ENCODE measurements at regions not wholly inside any gene's neighbourhood (a gene's known extent, or its start where the extent isn't known, plus 50 kb on each side); places are given as distances from the start of the nearest gene placed in this dataset.

DNA sequence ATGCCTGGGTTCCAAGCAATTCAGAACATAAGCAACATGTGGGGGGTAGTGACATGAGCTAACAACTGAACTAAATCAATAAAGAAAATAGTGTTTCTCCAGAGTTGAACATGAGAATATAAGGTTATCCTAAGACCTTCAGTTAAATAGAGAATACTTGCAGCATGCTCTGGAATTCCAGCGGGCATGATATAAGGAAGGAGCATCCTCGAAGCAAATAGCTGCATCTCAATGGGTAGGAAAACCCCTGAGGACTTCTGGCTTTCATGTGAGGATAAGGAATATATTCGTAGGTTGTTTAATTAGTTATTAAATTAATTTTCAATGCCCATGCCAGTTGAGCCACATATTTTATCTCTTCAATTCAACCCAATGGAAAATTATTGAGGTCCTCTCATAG lies 631.2 kb upstream of the EPHA7 start:
- TF ChIP-seq, protein P1, sequence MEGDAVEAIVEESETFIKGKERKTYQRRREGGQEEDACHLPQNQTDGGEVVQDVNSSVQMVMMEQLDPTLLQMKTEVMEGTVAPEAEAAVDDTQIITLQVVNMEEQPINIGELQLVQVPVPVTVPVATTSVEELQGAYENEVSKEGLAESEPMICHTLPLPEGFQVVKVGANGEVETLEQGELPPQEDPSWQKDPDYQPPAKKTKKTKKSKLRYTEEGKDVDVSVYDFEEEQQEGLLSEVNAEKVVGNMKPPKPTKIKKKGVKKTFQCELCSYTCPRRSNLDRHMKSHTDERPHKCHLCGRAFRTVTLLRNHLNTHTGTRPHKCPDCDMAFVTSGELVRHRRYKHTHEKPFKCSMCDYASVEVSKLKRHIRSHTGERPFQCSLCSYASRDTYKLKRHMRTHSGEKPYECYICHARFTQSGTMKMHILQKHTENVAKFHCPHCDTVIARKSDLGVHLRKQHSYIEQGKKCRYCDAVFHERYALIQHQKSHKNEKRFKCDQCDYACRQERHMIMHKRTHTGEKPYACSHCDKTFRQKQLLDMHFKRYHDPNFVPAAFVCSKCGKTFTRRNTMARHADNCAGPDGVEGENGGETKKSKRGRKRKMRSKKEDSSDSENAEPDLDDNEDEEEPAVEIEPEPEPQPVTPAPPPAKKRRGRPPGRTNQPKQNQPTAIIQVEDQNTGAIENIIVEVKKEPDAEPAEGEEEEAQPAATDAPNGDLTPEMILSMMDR (IDR thresholded peaks at IDR 0.05; ENCODE audit: insufficient read depth, low read length, missing control alignments), result no peak
- ChIA-PET CTCF (no interaction called here), POLR2A (no interaction called here)
- DNase-seq (ENCODE audit: low read depth, low spot score), result no peak
- H3K4me3 ChIP-seq (ENCODE audit: low read depth, low read length), result no peak overlapping the region

DNA sequence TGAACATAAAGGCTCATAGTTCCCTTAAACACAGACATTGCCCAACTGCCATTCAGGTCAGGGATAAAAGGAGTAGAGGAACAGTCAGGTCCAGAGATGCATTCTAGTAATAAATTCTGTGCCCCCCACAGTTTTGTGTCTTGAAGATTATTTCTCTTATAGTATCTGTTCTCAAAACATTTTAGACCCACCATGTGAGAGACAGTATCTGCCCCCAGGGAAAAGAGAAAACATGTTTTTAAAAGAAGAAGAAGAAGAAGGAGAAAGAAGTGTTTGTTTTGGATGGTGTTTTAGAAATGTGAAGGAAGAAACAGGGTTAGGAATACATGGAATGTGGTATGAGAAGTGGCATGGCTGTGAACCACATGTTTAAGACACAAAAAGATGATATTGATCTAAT lies 629.6 kb upstream of the EPHA7 start:
- no peak for DNase-seq (ENCODE audit: low read depth, low spot score)
- TF ChIP-seq, protein P1 (IDR thresholded peaks at IDR 0.05; ENCODE audit: insufficient read depth, low read length, missing control alignments), result no peak
- CTCF ChIA-PET, result no interaction called here
- POLR2A ChIA-PET, result no interaction called here
- H3K4me3 ChIP-seq (ENCODE audit: low read depth, low read length), result no peak overlapping the region

DNA sequence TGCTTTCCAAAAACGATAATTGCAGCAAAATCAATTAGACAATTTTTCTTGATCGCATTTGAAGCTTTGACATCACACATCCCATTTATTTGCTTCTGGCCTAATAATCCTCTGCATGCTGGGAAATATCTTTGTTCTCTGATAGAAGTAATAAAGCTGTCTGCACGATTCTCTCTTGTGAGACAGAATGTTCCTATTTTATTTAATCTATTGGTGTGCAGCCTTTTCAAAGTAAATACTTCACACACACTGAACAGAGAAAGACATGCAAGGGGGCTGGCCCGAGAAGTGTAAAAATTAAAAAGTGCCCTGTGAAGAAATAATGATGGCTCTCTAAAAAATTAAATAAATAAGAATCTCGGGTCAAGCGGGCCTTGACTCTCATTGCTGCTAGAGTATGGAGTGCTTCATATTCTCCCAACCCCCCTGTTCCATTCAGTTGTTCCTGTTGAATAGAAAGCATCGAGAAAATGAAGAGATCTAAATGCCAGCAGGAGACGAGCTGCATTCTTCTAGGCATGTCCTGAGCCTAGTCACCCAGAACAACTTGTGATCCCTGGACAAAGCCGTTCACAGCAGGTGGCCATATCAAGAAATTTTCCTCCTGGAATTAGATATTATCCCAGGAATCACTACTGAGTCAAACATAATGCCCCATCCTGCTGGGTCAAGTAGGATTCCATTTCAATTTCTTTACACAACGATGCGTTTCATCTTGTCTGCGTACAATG lies 625.9 kb upstream of the EPHA7 start:
- no peak overlapping the region for H3K4me3 ChIP-seq (ENCODE audit: low read depth, low read length)
- CTCF ChIA-PET, result no interaction called here
- DNase-seq (ENCODE audit: low read depth, low spot score), result no peak
- TF ChIP-seq, protein P1 (IDR thresholded peaks at IDR 0.05; ENCODE audit: insufficient read depth, low read length, missing control alignments), result no peak
- POLR2A ChIA-PET, result no interaction called here

DNA sequence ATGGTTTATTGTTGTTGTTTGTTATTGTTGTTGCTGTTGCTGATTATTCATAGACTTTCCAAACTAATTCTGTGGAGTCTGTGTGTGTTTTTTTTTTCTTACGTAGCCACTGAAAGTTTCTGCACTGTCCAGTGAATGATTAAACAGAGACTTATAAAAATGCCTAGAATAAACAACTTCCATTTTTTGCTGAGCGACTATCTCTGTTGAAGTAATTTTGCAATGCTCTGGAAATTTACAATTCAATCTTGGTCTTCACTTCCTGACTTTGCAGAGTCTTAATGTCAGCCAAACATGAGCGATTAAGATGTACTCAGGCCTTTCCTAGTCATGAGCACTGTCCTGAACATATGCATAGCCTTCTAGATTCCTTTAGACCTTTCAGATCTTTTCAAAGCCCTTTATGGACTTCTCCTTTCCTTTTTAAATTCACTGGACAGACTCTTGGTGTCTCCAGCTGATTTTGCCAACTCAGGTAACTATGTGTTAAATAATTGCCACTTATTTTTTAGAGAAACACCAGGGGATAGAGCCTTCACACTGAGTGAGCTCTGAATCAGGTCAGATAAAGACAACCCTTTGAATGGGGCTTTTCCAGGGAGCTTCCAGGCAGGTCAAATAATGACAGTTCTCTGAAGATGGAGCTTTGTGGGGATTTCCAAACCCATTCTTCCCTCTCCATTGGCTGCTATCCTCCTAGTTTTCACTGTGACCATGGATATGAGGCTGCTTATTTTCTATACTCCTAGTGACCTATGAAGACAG lies 622.8 kb upstream of the EPHA7 start:
- no peak overlapping the region for H3K4me3 ChIP-seq (ENCODE audit: low read depth, low read length)
- POLR2A ChIA-PET, result no interaction called here
- no peak for DNase-seq (ENCODE audit: low read depth, low spot score)
- TF ChIP-seq, protein P1 (IDR thresholded peaks at IDR 0.05; ENCODE audit: insufficient read depth, low read length, missing control alignments), result no peak
- CTCF ChIA-PET, result no interaction called here

DNA sequence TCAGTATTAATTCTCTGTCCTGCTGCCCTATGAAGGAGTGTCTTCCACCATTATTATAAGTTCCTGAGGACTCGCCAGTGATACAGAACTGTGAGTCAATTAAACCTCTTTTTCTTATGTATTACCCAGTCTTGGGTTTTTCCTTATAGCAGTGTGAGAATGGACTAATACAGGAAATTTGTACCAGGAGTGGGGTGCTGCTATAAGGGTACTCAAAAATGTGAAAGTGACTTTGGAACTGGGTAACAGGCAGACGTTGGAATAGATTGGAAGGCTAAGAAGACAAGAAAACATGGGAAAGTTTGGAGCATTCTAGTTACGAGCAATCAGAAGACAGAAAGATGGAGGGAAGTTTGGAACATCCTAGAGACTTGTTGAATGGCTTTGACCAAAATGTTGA lies 616.7 kb upstream of the EPHA7 start:
- H3K4me3 ChIP-seq (ENCODE audit: low read depth, low read length), result no peak overlapping the region
- CTCF ChIA-PET, result no interaction called here
- POLR2A ChIA-PET, result no interaction called here
- no peak for DNase-seq (ENCODE audit: low read depth, low spot score)
- TF ChIP-seq, protein P1 (IDR thresholded peaks at IDR 0.05; ENCODE audit: insufficient read depth, low read length, missing control alignments), result no peak

DNA sequence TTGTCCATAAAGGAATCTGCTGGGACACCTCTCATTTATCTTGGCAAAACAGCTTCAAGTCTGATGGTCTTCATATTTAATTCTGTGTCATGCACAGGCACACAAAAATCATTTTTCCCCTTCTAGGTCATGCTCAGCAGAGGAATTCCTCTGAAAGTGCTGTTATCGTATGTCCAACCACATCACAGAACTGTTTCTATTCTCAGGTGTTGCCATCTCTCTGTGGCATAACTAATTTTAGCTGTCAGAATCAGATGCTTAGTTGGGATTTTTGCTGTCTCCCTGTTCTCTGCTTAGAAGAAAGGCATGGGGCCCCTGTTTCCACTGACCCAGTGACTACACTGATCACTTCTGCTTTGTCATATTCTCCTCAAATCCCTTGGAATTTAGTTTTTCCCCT lies 608.0 kb upstream of the EPHA7 start:
- ChIA-PET POLR2A (no interaction called here), CTCF (no interaction called here)
- no peak overlapping the region for H3K4me3 ChIP-seq (ENCODE audit: low read depth, low read length)
- TF ChIP-seq, protein P1 (IDR thresholded peaks at IDR 0.05; ENCODE audit: insufficient read depth, low read length, missing control alignments), result no peak
- DNase-seq (ENCODE audit: low read depth, low spot score), result no peak
